Endothelial cell of hepatic sinusoid (primary cell): ENCODE measurements at regions not wholly inside any gene's neighbourhood (a gene's known extent, or its start where the extent isn't known, plus 50 kb on each side); places are given as distances from the start of the nearest gene placed in this dataset.

Source experiments
- in situ Hi-C: cut with HindIII; loops from 2 replicates; pipeline ENCODE4 v1.10.0; 2017; ENCODE audit warnings: low sequenced_read_pairs

DNA sequence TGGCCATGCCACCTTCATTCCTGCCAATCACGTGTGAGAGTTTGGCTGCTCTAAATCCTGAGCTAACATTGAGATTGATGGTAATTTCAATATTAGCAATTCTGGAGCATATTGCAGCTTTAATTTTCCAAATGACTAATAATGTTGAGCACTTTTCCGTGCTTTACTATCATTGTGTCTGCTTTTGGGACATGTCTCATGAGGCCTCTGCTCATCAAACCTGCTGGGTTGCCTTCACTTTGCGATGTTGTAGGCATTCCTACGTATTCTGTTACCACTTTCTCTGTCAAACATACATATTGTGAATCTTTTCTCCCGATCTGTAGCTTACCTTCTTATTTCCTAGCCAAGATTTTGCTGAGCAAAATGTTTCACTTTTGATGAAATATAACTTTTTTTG, 466.6 kb downstream of the GALR1 start:
- in situ Hi-C loops, result no loop called here

DNA sequence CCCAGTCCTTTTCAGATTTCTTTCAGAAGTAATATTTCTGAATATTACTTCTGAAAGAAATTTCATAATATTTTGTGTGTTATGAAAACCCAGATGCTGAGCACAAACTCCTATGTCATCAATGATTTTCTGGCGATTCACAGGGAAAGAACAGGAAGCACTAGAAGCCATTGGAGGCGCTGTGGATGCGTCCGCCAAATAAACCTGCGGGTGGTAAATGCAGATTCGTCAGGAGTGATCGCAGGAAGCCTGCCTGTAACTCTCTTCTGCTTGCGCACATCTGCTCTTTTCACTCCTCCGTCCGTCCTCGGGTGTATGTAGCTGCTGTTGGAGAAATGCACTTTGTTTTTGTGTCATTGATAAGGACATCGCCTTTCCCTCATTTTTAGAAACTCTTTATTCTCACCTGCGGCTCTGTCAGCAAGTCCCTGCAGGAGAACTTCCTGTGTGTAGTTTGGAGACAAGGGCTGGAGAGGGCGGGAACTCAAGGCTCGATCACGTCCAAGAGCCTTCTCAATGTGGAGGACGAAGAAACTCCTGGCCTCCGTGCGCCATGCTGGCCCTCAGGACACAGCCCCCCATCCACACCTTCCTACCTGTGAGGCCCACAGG, 483.8 kb downstream of the GALR1 start:
- in situ Hi-C loops, result no loop called here

DNA sequence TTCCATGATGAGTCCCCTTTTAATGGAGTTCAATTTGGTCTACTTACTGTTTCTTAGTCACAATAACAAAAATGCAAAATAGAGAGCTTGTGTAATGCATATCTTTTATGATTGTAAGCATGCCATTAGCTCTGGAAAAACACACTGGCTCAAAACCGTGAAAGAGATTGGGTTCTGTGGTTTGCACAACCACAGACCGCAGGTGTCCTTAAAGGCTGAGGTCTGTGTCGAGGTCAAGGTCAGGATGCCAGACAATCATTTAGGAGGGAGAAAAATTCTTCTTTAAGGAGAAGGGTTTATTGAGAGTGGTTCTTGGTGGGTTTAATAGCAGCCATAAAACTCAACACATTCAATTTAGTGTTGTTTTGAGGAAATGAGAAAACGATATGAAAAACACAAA, 487.2 kb downstream of the GALR1 start:
- in situ Hi-C loops, result no loop called here

DNA sequence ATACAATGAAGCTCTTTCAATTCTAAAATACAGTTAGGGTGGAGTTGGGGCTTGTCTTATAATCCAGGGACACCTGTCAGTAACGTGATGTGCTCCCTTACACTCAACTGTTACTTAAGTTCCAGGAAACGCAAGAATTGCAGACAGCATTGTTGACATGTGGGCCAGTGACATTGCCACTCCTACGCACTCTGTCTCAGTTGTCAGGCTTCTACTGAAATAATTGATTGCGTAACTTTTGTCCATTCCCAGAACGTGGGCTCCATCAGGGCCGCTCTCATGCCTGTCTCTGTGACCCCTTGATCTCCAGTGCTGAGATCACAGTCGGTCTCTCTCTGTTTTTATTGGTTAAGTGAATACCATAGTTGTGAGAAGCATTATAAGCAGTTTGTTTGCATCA, 487.8 kb downstream of the GALR1 start:
- in situ Hi-C loops, result no loop called here

DNA sequence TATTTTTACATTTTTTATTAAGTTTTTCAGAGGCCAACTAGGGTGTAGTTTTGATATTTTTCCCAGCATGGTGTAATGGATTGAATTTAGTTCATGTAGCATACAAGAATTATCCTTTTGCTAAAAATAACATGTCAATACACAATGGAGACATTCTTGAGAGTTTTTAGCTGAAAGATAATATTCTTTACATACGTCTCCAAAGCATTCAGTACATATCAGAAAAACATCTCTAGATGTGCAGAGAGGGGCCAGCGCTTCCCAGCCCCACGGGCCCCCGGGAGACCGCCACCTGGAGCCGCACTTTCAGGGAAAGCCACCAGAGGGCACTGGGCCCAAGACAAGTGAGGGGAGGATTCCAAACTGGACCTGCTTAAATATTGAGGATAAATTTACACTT, 499.4 kb downstream of the GALR1 start:
- in situ Hi-C loops, result no loop called here

DNA sequence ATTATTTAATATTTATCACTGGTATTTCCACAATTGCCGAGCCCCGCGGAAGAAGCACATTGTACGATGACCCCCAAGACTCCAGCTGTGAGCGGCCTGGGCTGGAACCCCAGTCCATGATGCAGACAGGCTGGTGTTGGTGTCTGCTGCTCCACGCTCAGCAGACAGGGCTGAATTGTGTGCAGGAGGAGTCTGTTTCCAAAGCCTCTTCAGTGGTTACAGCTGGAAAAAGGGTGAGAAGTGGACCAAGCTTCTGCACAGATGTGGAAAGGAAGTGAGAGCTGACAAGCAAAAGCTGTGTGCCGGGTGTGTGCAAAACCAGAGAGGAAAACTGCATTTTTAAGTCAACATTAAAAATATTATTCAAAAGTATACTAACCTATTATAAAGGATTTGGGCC, 500.4 kb downstream of the GALR1 start:
- in situ Hi-C loops, result no loop called here

DNA sequence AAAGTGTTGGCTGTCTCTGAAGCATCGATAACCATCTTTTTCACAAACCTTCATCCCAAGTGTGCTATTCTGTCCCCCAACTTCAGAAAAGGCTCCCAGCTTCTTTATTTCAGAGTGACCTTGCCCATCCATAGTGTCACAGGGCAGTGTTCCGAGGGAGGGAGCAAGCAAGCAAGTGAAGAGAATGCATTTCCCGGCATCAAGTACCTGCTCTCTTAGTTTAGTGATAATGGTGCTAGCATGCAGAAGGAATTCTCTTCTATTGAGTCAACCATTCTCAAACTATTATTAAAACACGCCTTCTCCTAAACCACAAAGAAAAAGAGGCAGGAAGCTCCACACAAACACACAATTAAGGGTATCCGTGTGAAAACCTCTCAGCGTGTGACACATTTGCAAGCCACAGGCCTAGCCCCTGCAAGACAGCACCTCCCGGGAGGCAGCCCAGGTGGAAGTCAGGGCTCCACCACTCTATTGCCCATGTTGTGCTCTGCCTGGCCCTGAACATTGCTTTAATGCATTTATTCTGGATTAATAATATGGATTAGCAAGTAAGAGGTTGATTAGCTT, 504.9 kb downstream of the GALR1 start:
- in situ Hi-C loops, result no loop called here

DNA sequence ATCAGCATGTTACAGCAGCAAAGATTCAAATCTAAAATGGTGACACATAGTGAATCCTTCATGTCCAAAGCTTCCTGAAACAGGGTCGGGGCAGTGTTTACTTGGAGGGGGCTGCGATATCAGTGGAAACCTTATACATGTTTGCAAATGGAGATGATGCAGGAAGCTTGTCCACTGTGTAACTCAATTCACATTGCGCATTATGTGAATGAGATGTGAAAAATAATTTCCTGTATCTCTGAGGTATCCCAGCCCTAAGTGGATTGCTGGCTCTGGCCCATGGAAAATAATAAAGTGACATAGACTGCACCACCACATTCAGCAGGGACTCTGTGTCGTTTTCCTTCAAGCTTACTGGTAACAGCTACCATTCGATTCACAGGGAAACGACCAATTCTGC, 505.5 kb downstream of the GALR1 start:
- in situ Hi-C loops, result no loop called here

DNA sequence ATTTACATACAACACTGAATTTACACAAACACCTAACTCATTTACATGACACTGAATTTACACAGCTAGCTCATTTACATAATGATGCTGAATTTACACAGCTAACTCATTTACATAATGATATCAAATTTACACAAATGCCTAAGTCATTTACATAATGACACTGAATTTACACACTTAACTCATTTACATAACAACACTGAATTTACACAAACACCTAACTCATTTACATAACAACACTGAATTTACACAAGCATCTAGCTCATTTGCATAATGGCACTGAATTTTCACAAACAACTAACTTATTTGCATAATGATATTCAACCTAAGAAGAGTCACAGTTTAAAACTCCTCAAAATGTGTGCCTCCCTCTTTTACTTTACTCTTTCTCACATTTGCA, 511.7 kb downstream of the GALR1 start:
- in situ Hi-C loops, result no loop called here

DNA sequence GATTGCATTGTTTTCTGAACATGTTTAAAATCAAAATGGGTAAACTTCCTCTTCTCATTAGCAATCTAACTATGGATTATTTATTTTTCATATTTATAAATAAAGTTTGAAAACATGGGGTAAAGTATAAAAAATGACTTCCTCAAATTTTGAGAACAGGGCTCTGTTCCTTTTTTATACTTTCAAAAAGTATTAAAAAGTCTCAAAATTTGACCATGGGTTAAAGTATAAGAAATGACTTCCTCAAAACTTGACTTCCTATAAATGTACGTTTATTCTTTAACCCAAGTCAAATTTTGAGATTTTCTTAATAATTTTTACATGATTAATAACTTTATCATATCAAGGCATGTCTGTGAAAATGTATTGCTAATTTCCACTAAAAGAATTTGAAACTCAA, 512.4 kb downstream of the GALR1 start:
- in situ Hi-C loops, result no loop called here

DNA sequence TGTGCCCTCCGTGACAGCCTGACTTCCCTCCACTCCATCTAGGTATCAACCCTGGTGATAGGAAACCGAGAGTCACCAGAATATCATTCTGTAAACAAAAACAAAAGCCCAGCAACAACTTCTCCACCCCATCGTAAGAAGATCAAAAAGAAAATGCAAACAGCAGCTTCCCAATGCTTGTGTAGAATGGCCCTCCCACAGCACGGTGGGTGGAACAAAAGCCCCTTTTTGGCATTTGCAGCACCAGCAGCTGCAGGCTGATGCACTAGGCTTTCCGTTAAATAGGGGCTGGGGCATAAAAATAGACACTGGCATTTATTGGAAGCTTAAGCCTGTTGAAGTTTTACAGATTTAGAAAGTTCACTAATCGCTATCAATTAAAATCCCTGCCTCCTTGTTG, 513.0 kb downstream of the GALR1 start:
- in situ Hi-C loops, result no loop called here

DNA sequence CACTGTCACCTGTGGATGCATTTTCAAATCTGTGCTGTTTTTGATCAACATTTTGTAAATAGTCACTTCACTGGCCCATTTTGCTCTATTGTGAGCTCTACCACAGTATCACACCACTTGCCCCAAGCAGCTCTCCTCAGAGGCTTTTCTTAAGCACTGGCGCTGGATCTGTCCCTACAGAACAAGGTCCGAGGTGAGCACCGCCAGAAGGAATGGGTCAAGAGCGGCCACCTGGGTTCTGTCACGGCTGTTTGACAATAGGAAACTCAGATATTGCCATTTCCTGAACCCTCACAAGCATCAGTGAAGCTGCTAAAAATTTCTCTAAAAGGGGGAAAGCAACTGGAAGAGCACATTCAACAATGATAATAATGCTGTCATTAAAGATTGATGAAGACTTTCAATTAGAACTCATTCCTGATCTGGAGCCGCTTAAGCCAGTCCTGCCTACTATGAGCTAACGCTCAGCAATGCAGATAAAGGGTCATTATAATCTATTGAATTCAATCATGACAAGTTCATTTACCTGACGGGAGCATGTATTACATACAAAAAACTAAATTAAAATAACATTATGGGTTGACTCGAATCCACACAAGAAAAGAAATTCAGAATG, 514.0 kb downstream of the GALR1 start:
- in situ Hi-C loops, result no loop called here

DNA sequence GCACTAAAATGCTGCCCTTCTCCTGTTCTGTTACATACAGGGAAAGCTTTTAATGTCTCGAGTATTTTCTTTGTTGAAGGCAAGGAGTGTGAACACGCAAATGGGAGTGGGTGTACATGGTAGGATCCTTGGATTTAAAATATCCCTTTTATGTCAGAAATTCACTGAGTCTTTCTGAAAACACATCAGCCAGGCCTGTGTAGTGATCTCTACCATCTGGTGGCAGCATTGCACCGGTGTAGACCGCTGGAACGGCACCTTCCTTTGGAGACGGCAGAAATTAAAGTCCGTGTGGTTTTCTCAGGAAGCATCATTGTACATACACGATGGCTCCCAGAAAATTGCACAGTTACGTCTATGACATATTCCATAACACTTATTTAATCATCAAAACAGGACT, 515.8 kb downstream of the GALR1 start:
- in situ Hi-C loops, result no loop called here

DNA sequence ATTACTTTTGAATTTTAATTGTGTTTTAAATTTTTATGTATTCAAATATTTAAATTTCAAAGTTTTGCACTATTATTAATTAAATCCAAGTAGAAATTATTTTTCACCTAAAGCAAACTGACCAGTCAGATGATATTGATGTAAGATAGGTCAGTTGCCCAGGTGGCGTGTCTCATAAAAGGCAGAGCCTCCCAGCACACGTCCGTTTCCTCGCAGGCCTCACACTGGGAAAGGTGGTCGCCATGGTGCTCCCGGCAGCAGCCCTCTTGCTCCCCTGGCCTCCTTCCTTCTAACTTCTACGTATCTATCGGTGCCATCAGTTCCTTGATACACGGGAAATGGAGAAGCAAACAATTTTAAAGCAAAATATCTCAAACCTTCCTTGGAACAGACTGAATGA, 516.8 kb downstream of the GALR1 start:
- in situ Hi-C loops, result no loop called here

DNA sequence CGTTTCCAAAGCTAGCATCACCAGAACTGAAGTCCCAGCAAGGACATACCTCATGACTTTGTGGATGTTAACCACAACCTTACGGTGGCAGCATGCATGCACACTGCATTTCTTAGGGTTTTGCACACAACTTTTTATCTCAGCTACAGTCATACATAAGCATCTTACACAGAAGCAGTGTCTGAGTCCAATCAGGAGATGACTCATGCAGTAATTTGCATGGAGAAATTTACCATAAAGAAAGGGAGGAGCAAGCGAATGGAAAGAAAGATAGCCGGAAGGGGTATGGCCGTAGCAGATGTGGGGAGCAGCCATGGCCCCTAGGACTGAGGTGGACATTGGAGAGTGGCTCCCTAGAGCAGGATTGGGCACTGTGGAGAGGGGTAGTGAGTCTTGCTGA, 522.5 kb downstream of the GALR1 start:
- in situ Hi-C loops, result no loop called here

DNA sequence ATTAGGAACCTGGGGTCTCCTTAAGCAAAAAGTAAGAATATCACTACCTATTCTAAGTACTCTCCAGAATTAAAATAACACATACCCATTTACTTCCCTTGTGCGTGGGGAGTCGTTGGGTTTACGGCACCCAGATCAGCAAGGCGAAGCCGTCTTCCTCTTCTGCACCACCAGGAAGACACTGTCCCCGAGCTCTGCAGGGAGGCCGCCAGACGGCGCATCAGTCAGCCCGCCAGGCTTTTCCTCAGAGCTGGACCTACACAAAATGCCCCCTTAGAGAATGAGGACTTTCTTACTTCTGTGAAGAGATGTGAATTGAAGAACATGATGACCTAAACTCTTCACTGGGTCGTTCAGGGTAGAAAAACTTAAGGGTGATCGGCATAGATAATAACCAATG, 526.5 kb downstream of the GALR1 start:
- in situ Hi-C loops, result no loop called here

DNA sequence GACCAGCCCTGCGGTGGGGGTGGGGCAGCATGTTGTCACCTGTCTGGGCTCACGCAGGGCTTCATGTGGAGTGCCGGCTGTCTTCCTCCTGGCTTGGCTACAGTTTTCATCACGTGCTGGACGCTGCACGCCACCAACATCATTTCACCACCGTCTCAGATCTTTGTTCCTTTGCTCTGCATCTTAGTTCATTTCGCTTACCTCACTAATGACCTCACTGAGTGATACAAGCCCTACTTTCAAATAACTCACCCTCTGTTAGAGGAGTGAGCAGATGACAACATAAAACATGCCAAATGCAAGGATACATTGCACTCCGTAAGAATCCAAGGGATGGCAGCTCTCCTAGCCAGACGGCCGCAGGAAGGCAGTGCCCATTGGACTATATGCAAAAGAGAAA, 527.5 kb downstream of the GALR1 start:
- in situ Hi-C loops, result no loop called here

DNA sequence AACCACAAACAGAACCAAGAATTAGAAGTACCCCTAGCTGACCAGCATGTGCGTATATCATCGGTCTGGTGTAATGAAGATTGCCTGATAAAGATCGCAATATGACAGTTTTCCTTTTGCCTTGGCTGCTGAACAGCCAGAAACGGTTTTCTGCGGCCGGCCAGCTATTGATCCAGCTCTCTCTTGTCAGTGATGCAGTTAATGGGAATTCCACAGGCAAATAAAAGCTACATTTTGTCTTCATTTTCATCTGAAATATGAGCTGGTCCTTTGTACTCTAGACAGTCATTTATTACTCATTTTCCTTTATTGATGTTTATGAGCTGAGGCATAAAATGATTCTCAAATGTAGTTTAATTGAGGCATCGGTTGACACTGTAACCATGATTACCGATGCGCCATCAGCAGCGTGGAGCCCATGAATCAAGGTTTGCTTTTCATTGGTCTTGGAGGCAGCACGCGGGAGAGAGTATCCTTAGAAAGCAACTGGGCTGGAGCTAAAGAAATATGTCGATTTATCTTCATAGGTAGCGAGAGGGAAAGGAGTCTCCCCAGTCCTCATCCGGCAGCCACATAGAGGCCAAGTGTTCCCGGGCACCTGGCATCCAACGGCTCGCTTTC, 535.2 kb downstream of the GALR1 start:
- in situ Hi-C loops, result no loop called here

DNA sequence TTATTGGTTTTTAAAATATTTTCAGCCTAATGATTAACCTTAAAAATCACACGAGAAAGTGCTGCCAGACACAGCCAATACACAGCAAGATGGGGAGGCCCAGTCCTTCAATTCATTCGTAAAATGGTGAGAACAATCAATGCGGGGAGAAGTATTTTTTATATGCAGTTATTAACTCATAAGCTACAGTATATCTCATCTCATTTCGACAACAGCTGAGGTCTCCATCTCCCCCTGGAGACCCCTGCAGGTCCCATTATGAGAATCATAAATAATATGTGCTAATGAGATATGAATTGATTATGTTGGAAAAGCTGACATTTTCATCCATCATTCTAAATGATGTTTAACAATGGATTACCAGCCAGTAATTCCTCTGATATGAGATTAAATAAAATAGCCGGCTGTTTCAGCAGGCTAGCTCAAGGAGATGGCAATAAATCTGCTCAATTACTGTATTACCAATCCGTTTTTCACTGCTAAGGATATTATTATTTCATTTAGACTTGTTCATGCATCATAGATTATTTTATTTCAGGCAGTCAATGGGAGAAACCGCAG, 535.8 kb downstream of the GALR1 start:
- in situ Hi-C loops, result no loop called here

DNA sequence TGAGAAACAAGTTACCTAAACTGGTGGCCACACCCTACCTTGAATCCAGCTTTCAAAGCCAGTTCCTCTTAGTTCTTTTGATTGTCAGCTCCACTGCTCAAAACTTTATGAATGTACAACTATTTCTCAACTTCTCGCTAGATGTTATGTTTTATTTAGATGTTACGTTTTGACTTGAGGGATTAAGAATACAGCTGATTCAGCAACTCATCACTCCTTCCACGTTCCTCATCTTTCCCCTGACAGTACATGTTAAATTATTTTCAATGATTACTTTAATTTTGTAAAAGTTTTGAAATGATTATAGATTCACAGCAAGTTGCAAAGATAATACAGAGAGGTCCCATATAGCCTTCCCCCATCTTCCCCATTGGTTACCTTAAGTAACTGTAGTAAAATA, 553.4 kb downstream of the GALR1 start:
- in situ Hi-C loops, result loop anchor here (5.0 kb wide), 1 partner anchor 99 kb away; no protein-coding TSS in a partner anchor

DNA sequence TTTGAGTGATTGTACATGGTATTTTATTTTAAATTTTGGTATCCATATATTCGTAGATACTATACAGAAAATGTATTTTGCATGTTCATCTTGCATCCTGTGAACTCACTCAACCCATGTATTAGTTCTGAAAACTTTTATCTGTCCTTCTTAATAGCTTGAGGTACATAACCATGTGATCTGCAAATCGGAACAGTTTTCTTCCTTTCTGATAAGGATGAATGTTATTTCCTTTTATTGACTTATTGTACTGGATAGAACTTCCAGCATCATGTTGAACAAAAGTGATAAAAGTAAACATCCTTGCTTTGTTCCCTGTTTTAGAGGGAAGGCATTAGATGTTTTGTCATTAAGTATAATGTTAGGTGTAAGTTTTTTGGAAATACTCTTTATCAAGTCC, 554.7 kb downstream of the GALR1 start:
- in situ Hi-C loops, result loop anchor here (5.0 kb wide), 1 partner anchor 98 kb away; no protein-coding TSS in a partner anchor

DNA sequence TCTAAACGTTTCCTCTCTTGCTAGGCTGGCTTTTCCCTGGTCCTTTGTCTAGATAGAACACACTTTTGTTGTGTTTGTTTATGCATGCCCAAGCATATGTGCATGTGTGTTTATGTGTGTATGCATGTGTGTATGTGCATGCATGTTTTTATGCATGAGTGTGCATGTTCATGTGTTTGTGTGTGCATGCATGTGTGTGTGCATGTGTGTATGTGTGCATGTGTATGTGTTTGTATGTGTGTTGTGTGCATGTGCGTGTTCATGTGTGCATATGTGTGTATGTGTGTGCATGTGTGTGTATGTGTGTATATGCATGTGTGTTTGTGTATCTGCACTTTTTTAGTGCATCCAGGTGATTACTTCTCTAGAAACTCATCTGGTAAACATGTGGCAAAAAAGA, 558.0 kb downstream of the GALR1 start:
- in situ Hi-C loops, result no loop called here
